CD4-positive, alpha-beta T cell (primary cell): ENCODE measurements at regions not wholly inside any gene's neighbourhood (a gene's known extent, or its start where the extent isn't known, plus 50 kb on each side); places are given as distances from the start of the nearest gene placed in this dataset.

Experiments
- ATAC-seq: fragments of 200-7000 bp; cut with Tn5 transposase; one replicate; pipeline ENCODE4 v1.10.0; 2022; ENCODE audit warnings: mild to moderate bottlenecking; ENCODE audit not compliant: poor library complexity
- CTCF ChIA-PET: fragments of 350-600 bp; sonication (Branson Sonifier 250); formaldehyde crosslinking; loops from one replicate; lab custom pipeline; 2021; ENCODE audit warnings: antibody characterized with exemption, inconsistent platforms; lab: Charles Lee
- POLR2A ChIA-PET: fragments of 350-600 bp; sonication (Branson Sonifier 250); formaldehyde crosslinking; loops from one replicate; lab custom pipeline; 2021; ENCODE audit warnings: antibody characterized with exemption, inconsistent platforms; lab: Charles Lee
- DNase-seq, 14 experiments: peaks; one replicate each; pipeline ENCODE4 v3.0.0-alpha.2; 2013 to 2020; ENCODE audit warnings: mixed read lengths in 2 of 14
- H3K27ac ChIP-seq, 2 donors: one replicate each; pipeline versions ENCODE4 v1.5.1 to v1.7.0; 2013; ENCODE audit warnings: low read length in 2 of 2, low read depth in 1 of 2, mild to moderate bottlenecking in 1 of 2
- H3K27me3 ChIP-seq, 2 experiments: 1 replicate in 1 of 2; 2 replicates in 1 of 2; pipeline versions ENCODE4 v1.6.1 to v1.7.0; 2013; ENCODE audit warnings: low read length in 2 of 2, control low read depth in 1 of 2, mild to moderate bottlenecking in 1 of 2, moderate library complexity in 1 of 2; ENCODE audit not compliant: insufficient read depth in 2 of 2, control insufficient read depth in 1 of 2
- H3K36me3 ChIP-seq: one replicate; pipeline ENCODE4 v1.6.1; 2013; ENCODE audit warnings: low read length, control low read depth; ENCODE audit not compliant: insufficient read depth
- H3K4me1 ChIP-seq: one replicate; pipeline ENCODE4 v1.6.1; 2013; ENCODE audit warnings: low read length, control low read depth; ENCODE audit not compliant: insufficient read depth
- H3K4me3 ChIP-seq: one replicate; pipeline ENCODE4 v1.5.1; 2013; ENCODE audit warnings: mild to moderate bottlenecking, low read length, moderate library complexity
- H3K9me3 ChIP-seq, 2 experiments: 1 replicate in 1 of 2; 2 replicates in 1 of 2; pipeline versions ENCODE4 v1.6.1 to v1.7.0; 2013; ENCODE audit warnings: low read length in 2 of 2, mild to moderate bottlenecking in 2 of 2, control low read depth in 1 of 2, moderate library complexity in 1 of 2; ENCODE audit not compliant: control insufficient read depth in 1 of 2, insufficient read depth in 1 of 2
- H3K27ac Mint-ChIP-seq: one replicate; pipeline ENCODE4 v1.8.0; 2020; ENCODE audit warnings: mixed read lengths
- H3K27me3 Mint-ChIP-seq: one replicate; pipeline ENCODE4 v1.8.0; 2021; ENCODE audit warnings: mixed read lengths
- H3K36me3 Mint-ChIP-seq: one replicate; pipeline ENCODE4 v1.8.0; 2021; ENCODE audit warnings: low read depth, mixed read lengths
- H3K4me1 Mint-ChIP-seq: one replicate; pipeline ENCODE4 v1.8.0; 2021; ENCODE audit warnings: low read depth, mixed read lengths
- H3K4me3 Mint-ChIP-seq: one replicate; pipeline ENCODE4 v1.8.0; 2020; ENCODE audit warnings: mild to moderate bottlenecking, mixed read lengths
- H3K9me3 Mint-ChIP-seq: one replicate; pipeline ENCODE4 v1.8.0; 2020; ENCODE audit warnings: mixed read lengths
- intact Hi-C, 2 experiments: fragments of 100-400 bp; cut with DNase I in 1 of 2; cut with micrococcal nuclease in 1 of 2; formaldehyde crosslinking; loops; one replicate each; pipeline versions ENCODE4 v1.15.1 to v1.9.0; 2023 to 2025; cut with DNase I, micrococcal nuclease
- TF ChIP-seq, protein P1 (sequence below): fragments of 200-600 bp; IDR thresholded peaks from one replicate; pipeline ENCODE4 v1.8.0; 2022; ENCODE audit warnings: antibody characterized with exemption, mild to moderate bottlenecking

DNA sequence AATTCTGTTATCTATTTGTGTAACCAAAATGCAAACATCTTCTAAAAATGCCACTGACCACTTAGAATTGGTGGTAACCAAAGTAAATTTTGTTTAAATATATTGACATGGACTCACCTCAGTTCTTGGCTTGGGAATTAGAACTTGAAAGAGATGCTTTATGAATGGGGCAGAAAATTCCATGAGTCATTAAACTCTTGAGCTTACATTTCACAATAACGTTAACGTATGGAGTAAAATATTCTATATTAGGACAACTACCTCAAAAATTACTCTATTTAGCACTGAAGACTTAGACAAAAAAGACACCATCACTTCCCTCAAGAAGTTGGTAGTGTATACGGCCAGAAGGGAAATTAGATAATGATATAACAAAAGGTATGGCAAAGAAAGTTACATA, 752.2 kb upstream of the MARCKS start:
- DNase-seq = no peak
- CTCF ChIA-PET = no interaction called here
- ATAC-seq = no peak
- Histone ChIP-seq H3K4me3 (no peak overlapping the region), H3K27me3 (no peaks in the 10 kb centered on the region), H3K36me3 (no peaks in the 10 kb centered on the region), H3K27ac (no peak overlapping the region), H3K4me1 (no peaks in the 10 kb centered on the region), H3K9me3 (no peaks in the 10 kb centered on the region)
- POLR2A ChIA-PET = no interaction called here
- Mint-ChIP-seq H3K27me3 (no peaks in the 10 kb centered on the region), H3K27ac (no peak overlapping the region), H3K4me1 (no peaks in the 10 kb centered on the region), H3K4me3 (no peak overlapping the region), H3K9me3 (peaks cover 7% of the 10 kb centered on the region), H3K36me3 (no peaks in the 10 kb centered on the region)
- intact Hi-C loops = no loop called here
- TF ChIP-seq, protein P1, sequence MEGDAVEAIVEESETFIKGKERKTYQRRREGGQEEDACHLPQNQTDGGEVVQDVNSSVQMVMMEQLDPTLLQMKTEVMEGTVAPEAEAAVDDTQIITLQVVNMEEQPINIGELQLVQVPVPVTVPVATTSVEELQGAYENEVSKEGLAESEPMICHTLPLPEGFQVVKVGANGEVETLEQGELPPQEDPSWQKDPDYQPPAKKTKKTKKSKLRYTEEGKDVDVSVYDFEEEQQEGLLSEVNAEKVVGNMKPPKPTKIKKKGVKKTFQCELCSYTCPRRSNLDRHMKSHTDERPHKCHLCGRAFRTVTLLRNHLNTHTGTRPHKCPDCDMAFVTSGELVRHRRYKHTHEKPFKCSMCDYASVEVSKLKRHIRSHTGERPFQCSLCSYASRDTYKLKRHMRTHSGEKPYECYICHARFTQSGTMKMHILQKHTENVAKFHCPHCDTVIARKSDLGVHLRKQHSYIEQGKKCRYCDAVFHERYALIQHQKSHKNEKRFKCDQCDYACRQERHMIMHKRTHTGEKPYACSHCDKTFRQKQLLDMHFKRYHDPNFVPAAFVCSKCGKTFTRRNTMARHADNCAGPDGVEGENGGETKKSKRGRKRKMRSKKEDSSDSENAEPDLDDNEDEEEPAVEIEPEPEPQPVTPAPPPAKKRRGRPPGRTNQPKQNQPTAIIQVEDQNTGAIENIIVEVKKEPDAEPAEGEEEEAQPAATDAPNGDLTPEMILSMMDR = no peak

- intact Hi-C loops = no loop called here
- Histone ChIP-seq H3K9me3 (no peaks in the 10 kb centered on the region), H3K27ac (no peak overlapping the region), H3K4me3 (no peak overlapping the region), H3K4me1 (no peaks in the 10 kb centered on the region), H3K27me3 (no peaks in the 10 kb centered on the region), H3K36me3 (no peaks in the 10 kb centered on the region)
- TF ChIP-seq, protein P1 = no peak
- DNase-seq (no peak), ATAC-seq (no peak)
- ChIA-PET POLR2A (no interaction called here), CTCF (no interaction called here)
- H3K9me3 Mint-ChIP-seq = peaks cover 20% of the 10 kb centered on the region
- H3K27me3 Mint-ChIP-seq = no peaks in the 10 kb centered on the region
- no peaks in the 10 kb centered on the region for H3K4me1 Mint-ChIP-seq
- no peak overlapping the region for H3K27ac Mint-ChIP-seq
- H3K36me3 Mint-ChIP-seq = no peaks in the 10 kb centered on the region
- no peak overlapping the region for H3K4me3 Mint-ChIP-seq
Measured at GRCh38 chr6:113110211-113110610, 746.9 kb upstream of the MARCKS start.

DNA sequence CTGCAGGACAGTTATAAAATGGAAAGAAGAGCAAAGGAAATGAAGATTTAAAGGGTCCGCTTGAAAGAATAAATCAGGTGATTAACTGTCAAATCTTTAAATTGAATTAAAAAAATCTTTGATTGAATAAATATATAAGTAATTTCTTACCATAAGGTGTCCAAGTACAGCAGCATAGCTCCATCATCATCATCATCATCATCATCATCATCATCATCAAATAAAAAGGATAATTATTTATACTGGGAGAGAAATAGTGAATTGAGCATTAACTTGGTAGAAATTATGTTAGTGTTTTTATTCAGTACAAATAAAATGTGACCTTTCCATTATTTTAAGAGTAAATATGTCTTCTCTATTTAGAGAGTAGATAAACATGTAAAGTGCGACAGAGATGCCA, 745.6 kb upstream of the MARCKS start:
- Histone ChIP-seq H3K27me3 (no peaks in the 10 kb centered on the region), H3K9me3 (no peaks in the 10 kb centered on the region), H3K4me1 (no peaks in the 10 kb centered on the region), H3K27ac (no peak overlapping the region), H3K36me3 (no peaks in the 10 kb centered on the region), H3K4me3 (no peak overlapping the region)
- DNase-seq = no peak
- POLR2A ChIA-PET = no interaction called here
- no peaks in the 10 kb centered on the region for H3K36me3 Mint-ChIP-seq
- H3K27ac Mint-ChIP-seq = no peak overlapping the region
- no peaks in the 10 kb centered on the region for H3K27me3 Mint-ChIP-seq
- peaks cover 19% of the 10 kb centered on the region for H3K9me3 Mint-ChIP-seq
- no peak for ATAC-seq
- no peaks in the 10 kb centered on the region for H3K4me1 Mint-ChIP-seq
- H3K4me3 Mint-ChIP-seq = no peak overlapping the region
- CTCF ChIA-PET = no interaction called here
- TF ChIP-seq, protein P1 = no peak
- intact Hi-C loops = no loop called here
